MV-4-11 (cell line): ENCODE measurements at regions not wholly inside any gene's neighbourhood (a gene's known extent, or its start where the extent isn't known, plus 50 kb on each side); places are given as distances from the start of the nearest gene placed in this dataset.

ENCODE experiments used
- DNase-seq: peaks from one replicate; lab custom pipeline; 2025; lab: John Stamatoyannopoulos, UW

GRCh38 chr10:47104786-47105385 lies 193.7 kb downstream of the PTPN20 start:
- DNase-seq: peak; percentile 91

- DNase-seq: no peak
These were observed 192.8 kb upstream of the GDF10 start for GRCh38 chr10:47107007-47107747.

- no peak for DNase-seq
These were observed 190.1 kb upstream of the GDF10 start for GRCh38 chr10:47109906-47110305.

- no peak for DNase-seq
These were observed 188.6 kb upstream of the GDF10 start for GRCh38 chr10:47111329-47111862.

GRCh38 chr10:47112612-47113011 lies 187.4 kb upstream of the GDF10 start:
- DNase-seq: no peak

GRCh38 chr10:47113907-47114500 lies 186.0 kb upstream of the GDF10 start:
- no peak for DNase-seq

- no peak for DNase-seq
These were observed 185.3 kb upstream of the GDF10 start for GRCh38 chr10:47114680-47115186.

- DNase-seq: no peak
These were observed 184.7 kb upstream of the GDF10 start for GRCh38 chr10:47115322-47115721.

GRCh38 chr10:47116445-47116844 lies 183.6 kb upstream of the GDF10 start:
- no peak for DNase-seq

- DNase-seq: no peak
These were observed 181.7 kb upstream of the GDF10 start for GRCh38 chr10:47118326-47118725.

GRCh38 chr10:47121336-47121735 lies 178.7 kb upstream of the GDF10 start:
- peak; percentile 8 for DNase-seq

GRCh38 chr10:47123716-47124288 lies 176.2 kb upstream of the GDF10 start:
- no peak for DNase-seq

GRCh38 chr10:47127188-47127785 lies 172.7 kb upstream of the GDF10 start:
- no peak for DNase-seq

GRCh38 chr10:47130491-47130890 lies 169.5 kb upstream of the GDF10 start:
- DNase-seq: no peak

- peak; percentile 82 for DNase-seq
These were observed 166.0 kb upstream of the GDF10 start for GRCh38 chr10:47133871-47134570.

GRCh38 chr10:47136866-47137265 lies 163.1 kb upstream of the GDF10 start:
- no peak for DNase-seq

- no peak for DNase-seq
These were observed 162.6 kb upstream of the GDF10 start for GRCh38 chr10:47137311-47137851.

GRCh38 chr10:47139121-47139520 lies 160.9 kb upstream of the GDF10 start:
- DNase-seq: no peak

- no peak for DNase-seq
These were observed 159.1 kb upstream of the GDF10 start for GRCh38 chr10:47140761-47141348.

- no peak for DNase-seq
These were observed 158.6 kb upstream of the GDF10 start for GRCh38 chr10:47141349-47141748.

GRCh38 chr10:47143072-47143471 lies 156.9 kb upstream of the GDF10 start:
- DNase-seq: no peak
